ENCODE measurements at regions not wholly inside any gene's neighbourhood (a gene's known extent, or its start where the extent isn't known, plus 50 kb on each side); places are given as distances from the start of the nearest gene placed in this dataset.

DNA sequence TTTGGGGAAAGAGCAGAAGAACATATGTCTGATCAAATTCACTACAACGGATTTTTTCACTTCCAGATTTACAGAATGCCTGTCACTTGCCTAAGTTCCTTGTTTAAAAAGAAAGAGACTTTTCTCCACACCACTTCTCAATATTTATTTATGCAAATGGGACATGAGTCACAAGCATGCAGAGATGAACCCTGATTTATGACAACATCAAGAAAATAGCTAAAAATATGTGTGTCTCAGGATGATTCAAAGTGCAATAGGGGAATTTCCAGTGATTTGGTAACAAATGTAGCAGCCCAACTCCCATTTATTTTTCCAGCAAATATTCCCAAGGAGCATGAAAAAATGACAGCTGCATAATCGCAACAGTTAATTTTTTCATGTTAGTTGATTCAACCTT, 180.4 kb upstream of the FAT1 start:
- no peak overlapping the region for H3K56ac ChIP-seq (replicated peaks; ENCODE audit: insufficient read length, low read depth, low read length)
- 76% methylated on average over 2 of the region's 2 CpGs; no CpG with 5 or more reads in 1 of the 2 experiments for WGBS, 2 experiments (ENCODE audit: extremely low coverage in 1 of 2, insufficient coverage in 1 of 2, insufficient read length in 1 of 2, insufficient replicate concordance in 2 of 2, low coverage in 1 of 2, low lambda C conversion rate in 2 of 2, missing lambda C conversion rate in 1 of 2)
- POLR2A ChIA-PET (ENCODE audit: partially characterized antibody): no interaction called here
- no peak overlapping the region for H2BK20ac ChIP-seq (ENCODE audit: low read length)
- no peak overlapping the region for H2AK5ac ChIP-seq (ENCODE audit: low read depth, low read length)
- H3K9ac ChIP-seq (replicated peaks in 1 of 4; ENCODE audit: extremely low read depth in 1 of 4, low read depth in 3 of 4, low read length in 3 of 4): no peak overlapping the region
- H3K36me3 ChIP-seq (ENCODE audit: control insufficient read depth in 2 of 4, insufficient read depth in 4 of 4, low read length in 3 of 4): no peaks in the 10 kb centered on the region
- no peaks in the 10 kb centered on the region for H3K4me1 ChIP-seq (replicated peaks in 1 of 4; ENCODE audit: control insufficient read depth in 3 of 4, insufficient read depth in 4 of 4, low read length in 3 of 4)
- no peaks in the 10 kb centered on the region for H3K27me3 ChIP-seq (replicated peaks in 1 of 4; ENCODE audit: control insufficient read depth in 3 of 4, extremely low read depth in 1 of 4, insufficient read depth in 3 of 4, low read length in 3 of 4)
- H2BK120ac ChIP-seq (replicated peaks; ENCODE audit: low read depth, low read length): no peak overlapping the region
- no peak overlapping the region for H3K18ac ChIP-seq (ENCODE audit: extremely low read depth, low read length)
- H3K23ac ChIP-seq (ENCODE audit: insufficient read length): no peak overlapping the region
- H2BK15ac ChIP-seq (ENCODE audit: low read length): no peak overlapping the region
- H3K14ac ChIP-seq (ENCODE audit: insufficient read length): no peak overlapping the region
- H4K5ac ChIP-seq (ENCODE audit: insufficient read length, low read depth, low read length): no peak overlapping the region
- no peaks in the 10 kb centered on the region for H4K20me1 ChIP-seq (replicated peaks in 1 of 2; ENCODE audit: control insufficient read depth in 1 of 2, insufficient read depth in 2 of 2, low read length in 2 of 2)
- CTCF ChIA-PET (ENCODE audit: partially characterized antibody): no interaction called here
- H2AFZ ChIP-seq (ENCODE audit: low read length): no peak overlapping the region
- no peaks in the 10 kb centered on the region for H3K23me2 ChIP-seq (ENCODE audit: low read depth, low read length)
- H2BK12ac ChIP-seq (ENCODE audit: low read depth, low read length): no peak overlapping the region
- H3K27ac ChIP-seq (ENCODE audit: low read depth, low read length): no peak overlapping the region
- H3K79me2 ChIP-seq (ENCODE audit: control insufficient read depth in 1 of 2, insufficient read depth in 2 of 2, low read length in 2 of 2): no peaks in the 10 kb centered on the region
- H4K8ac ChIP-seq (ENCODE audit: extremely low read depth, insufficient read depth, low read length): no peak overlapping the region
- H3K4ac ChIP-seq (replicated peaks; ENCODE audit: insufficient read length, low read depth, low read length): no peak overlapping the region
- DNase-seq (ENCODE audit: low read depth in 1 of 2, low spot score in 2 of 2) (no peak), FAIRE-seq (no peak)
- no peaks in the 10 kb centered on the region for H3K9me3 ChIP-seq (ENCODE audit: insufficient read depth in 2 of 2, low read depth in 1 of 2, low read length in 1 of 2)
- no peak overlapping the region for H3K4me3 ChIP-seq (ENCODE audit: extremely low read depth in 1 of 4, insufficient read depth in 2 of 4, low read depth in 3 of 4, low read length in 4 of 4)
- no peak overlapping the region for H3K4me2 ChIP-seq (ENCODE audit: insufficient read depth in 1 of 2, low read depth in 2 of 2, low read length in 2 of 2)
- no peak overlapping the region for H2BK5ac ChIP-seq (ENCODE audit: low read depth, low read length)
- H3K79me1 ChIP-seq (ENCODE audit: low read depth, low read length): no peaks in the 10 kb centered on the region
- H4K91ac ChIP-seq (replicated peaks; ENCODE audit: insufficient read length, low read length): no peak overlapping the region
- TF ChIP-seq SIRT6 (IDR thresholded peaks at IDR 0.05; ENCODE audit: low read length): no peak
- TF ChIP-seq, protein P1, sequence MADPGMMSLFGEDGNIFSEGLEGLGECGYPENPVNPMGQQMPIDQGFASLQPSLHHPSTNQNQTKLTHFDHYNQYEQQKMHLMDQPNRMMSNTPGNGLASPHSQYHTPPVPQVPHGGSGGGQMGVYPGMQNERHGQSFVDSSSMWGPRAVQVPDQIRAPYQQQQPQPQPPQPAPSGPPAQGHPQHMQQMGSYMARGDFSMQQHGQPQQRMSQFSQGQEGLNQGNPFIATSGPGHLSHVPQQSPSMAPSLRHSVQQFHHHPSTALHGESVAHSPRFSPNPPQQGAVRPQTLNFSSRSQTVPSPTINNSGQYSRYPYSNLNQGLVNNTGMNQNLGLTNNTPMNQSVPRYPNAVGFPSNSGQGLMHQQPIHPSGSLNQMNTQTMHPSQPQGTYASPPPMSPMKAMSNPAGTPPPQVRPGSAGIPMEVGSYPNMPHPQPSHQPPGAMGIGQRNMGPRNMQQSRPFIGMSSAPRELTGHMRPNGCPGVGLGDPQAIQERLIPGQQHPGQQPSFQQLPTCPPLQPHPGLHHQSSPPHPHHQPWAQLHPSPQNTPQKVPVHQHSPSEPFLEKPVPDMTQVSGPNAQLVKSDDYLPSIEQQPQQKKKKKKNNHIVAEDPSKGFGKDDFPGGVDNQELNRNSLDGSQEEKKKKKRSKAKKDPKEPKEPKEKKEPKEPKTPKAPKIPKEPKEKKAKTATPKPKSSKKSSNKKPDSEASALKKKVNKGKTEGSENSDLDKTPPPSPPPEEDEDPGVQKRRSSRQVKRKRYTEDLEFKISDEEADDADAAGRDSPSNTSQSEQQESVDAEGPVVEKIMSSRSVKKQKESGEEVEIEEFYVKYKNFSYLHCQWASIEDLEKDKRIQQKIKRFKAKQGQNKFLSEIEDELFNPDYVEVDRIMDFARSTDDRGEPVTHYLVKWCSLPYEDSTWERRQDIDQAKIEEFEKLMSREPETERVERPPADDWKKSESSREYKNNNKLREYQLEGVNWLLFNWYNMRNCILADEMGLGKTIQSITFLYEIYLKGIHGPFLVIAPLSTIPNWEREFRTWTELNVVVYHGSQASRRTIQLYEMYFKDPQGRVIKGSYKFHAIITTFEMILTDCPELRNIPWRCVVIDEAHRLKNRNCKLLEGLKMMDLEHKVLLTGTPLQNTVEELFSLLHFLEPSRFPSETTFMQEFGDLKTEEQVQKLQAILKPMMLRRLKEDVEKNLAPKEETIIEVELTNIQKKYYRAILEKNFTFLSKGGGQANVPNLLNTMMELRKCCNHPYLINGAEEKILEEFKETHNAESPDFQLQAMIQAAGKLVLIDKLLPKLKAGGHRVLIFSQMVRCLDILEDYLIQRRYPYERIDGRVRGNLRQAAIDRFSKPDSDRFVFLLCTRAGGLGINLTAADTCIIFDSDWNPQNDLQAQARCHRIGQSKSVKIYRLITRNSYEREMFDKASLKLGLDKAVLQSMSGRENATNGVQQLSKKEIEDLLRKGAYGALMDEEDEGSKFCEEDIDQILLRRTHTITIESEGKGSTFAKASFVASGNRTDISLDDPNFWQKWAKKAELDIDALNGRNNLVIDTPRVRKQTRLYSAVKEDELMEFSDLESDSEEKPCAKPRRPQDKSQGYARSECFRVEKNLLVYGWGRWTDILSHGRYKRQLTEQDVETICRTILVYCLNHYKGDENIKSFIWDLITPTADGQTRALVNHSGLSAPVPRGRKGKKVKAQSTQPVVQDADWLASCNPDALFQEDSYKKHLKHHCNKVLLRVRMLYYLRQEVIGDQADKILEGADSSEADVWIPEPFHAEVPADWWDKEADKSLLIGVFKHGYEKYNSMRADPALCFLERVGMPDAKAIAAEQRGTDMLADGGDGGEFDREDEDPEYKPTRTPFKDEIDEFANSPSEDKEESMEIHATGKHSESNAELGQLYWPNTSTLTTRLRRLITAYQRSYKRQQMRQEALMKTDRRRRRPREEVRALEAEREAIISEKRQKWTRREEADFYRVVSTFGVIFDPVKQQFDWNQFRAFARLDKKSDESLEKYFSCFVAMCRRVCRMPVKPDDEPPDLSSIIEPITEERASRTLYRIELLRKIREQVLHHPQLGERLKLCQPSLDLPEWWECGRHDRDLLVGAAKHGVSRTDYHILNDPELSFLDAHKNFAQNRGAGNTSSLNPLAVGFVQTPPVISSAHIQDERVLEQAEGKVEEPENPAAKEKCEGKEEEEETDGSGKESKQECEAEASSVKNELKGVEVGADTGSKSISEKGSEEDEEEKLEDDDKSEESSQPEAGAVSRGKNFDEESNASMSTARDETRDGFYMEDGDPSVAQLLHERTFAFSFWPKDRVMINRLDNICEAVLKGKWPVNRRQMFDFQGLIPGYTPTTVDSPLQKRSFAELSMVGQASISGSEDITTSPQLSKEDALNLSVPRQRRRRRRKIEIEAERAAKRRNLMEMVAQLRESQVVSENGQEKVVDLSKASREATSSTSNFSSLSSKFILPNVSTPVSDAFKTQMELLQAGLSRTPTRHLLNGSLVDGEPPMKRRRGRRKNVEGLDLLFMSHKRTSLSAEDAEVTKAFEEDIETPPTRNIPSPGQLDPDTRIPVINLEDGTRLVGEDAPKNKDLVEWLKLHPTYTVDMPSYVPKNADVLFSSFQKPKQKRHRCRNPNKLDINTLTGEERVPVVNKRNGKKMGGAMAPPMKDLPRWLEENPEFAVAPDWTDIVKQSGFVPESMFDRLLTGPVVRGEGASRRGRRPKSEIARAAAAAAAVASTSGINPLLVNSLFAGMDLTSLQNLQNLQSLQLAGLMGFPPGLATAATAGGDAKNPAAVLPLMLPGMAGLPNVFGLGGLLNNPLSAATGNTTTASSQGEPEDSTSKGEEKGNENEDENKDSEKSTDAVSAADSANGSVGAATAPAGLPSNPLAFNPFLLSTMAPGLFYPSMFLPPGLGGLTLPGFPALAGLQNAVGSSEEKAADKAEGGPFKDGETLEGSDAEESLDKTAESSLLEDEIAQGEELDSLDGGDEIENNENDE (IDR thresholded peaks at IDR 0.05; ENCODE audit: insufficient replicate concordance, low read length): no peak

Measured in H1 (cell line).